ENCODE measurements at regions not wholly inside any gene's neighbourhood (a gene's known extent, or its start where the extent isn't known, plus 50 kb on each side); places are given as distances from the start of the nearest gene placed in this dataset.
"Not testable (repeated sequence)": the region's sequence is repeated elsewhere in the genome, so short reads cannot be mapped to it uniquely, and the experiment has no call there.

DNA sequence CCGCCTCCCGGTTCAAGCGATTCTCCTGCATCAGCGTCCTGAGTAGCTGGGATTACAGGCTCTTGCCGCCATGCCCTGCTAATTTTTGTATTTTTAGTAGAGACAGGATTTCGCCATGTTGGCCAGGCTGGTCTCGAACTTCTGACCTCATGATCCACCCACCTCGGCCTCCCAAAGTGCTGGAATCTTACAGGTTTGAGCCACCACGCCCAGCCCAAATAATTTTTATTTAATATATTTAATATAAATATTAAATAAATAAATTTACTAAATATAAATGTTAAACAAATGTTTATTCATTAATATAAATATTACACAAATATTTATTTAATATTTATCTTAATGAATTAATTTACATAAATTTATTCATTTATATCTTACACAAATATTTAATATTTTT is 120.2 kb downstream of the SHOX start:
- no peaks in the 10 kb centered on the region for H3K27me3 Mint-ChIP-seq
- no peaks in the 10 kb centered on the region for H3K36me3 Mint-ChIP-seq (ENCODE audit: low read depth)
- TF ChIP-seq, protein P1, sequence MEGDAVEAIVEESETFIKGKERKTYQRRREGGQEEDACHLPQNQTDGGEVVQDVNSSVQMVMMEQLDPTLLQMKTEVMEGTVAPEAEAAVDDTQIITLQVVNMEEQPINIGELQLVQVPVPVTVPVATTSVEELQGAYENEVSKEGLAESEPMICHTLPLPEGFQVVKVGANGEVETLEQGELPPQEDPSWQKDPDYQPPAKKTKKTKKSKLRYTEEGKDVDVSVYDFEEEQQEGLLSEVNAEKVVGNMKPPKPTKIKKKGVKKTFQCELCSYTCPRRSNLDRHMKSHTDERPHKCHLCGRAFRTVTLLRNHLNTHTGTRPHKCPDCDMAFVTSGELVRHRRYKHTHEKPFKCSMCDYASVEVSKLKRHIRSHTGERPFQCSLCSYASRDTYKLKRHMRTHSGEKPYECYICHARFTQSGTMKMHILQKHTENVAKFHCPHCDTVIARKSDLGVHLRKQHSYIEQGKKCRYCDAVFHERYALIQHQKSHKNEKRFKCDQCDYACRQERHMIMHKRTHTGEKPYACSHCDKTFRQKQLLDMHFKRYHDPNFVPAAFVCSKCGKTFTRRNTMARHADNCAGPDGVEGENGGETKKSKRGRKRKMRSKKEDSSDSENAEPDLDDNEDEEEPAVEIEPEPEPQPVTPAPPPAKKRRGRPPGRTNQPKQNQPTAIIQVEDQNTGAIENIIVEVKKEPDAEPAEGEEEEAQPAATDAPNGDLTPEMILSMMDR (IDR thresholded peaks at IDR 0.05) = no peak
- ATAC-seq (ENCODE audit: low read depth) = no peak
- H3K9me3 Mint-ChIP-seq = no peaks in the 10 kb centered on the region
- H3K4me1 Mint-ChIP-seq = no peaks in the 10 kb centered on the region
- ChIA-PET CTCF (no interaction called here), POLR2A (no interaction called here)
- no peak overlapping the region for H3K27ac Mint-ChIP-seq
- intact Hi-C loops (cut with micrococcal nuclease) = no loop called here
- no peak for DNase-seq
- no peak overlapping the region for H3K4me3 Mint-ChIP-seq

DNA sequence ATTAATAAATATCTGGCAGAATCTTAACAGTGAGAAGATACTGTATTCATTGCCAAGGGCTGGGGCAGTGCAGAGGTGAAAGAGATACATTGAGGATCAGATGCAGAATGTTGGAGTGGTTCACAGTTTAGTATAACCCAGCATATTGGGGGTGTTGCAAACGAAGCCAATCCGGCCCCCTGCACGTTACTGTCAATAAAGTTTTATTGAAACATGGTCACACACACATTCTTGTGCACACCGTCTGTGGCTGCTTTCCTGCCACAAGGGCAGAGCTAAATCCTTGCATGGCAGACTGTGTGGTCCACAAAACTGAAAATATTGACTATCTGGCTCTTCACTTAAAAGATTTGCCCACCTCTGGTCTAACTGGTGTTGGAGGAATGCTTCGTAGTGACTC is 119.7 kb downstream of the SHOX start:
- H3K27me3 Mint-ChIP-seq = no peaks in the 10 kb centered on the region
- H3K27ac Mint-ChIP-seq = no peak overlapping the region
- CTCF ChIA-PET = no interaction called here
- no peak overlapping the region for H3K4me3 Mint-ChIP-seq
- intact Hi-C loops (cut with micrococcal nuclease) = no loop called here
- TF ChIP-seq, protein P1 (IDR thresholded peaks at IDR 0.05) = no peak
- H3K9me3 Mint-ChIP-seq = no peaks in the 10 kb centered on the region
- ATAC-seq (ENCODE audit: low read depth) = no peak
- no peaks in the 10 kb centered on the region for H3K36me3 Mint-ChIP-seq (ENCODE audit: low read depth)
- no peaks in the 10 kb centered on the region for H3K4me1 Mint-ChIP-seq
- no peak for DNase-seq
- POLR2A ChIA-PET = no interaction called here

DNA sequence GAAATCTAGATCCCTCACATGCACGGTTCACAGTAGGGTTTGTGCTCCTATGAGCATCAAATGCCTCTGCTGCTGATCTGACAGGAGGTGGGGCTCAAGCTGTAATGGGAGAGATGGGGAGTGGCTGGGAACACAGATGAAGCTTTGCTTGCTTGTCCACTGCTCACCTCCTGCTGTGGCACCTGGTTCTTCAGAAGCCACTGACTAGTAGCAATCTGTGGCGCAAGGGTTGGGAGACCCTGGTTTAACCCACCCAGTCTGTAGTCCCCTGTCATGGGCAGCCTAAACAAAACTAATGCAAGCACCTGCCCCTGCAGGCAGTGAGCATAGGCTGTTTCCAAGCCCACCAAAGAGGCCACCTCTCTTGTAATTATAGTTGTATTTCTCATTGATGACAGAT is 116.6 kb downstream of the SHOX start:
- CTCF ChIA-PET = no interaction called here
- no peak for ATAC-seq (ENCODE audit: low read depth)
- Mint-ChIP-seq H3K27ac (no peak overlapping the region), H3K27me3 (no peaks in the 10 kb centered on the region), H3K36me3 (ENCODE audit: low read depth) (no peaks in the 10 kb centered on the region), H3K4me1 (no peaks in the 10 kb centered on the region), H3K9me3 (peaks cover 9% of the 10 kb centered on the region), H3K4me3 (no peak overlapping the region)
- POLR2A ChIA-PET = no interaction called here
- TF ChIP-seq, protein P1 (IDR thresholded peaks at IDR 0.05) = no peak
- DNase-seq = no peak
- intact Hi-C loops (cut with micrococcal nuclease) = no loop called here

DNA sequence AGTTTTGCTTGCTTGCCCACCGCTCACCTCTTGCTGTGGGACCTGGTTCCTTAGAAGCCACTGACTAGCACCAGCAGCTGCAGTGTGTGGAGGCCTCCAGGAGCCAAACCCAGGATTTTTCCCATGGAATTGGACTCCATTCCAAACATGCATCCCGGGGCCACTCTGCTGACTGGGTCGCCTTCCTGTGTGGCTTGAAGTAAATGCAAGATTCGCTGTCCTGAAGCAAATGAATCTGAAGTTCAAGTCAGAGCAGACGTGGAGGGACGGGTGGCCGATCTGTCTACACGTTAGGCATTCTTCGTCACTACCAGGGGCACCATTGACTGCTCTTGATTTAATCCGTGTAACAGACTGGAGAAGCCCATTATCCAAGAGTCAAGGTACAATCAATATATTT is 109.0 kb downstream of the SHOX start:
- ATAC-seq (ENCODE audit: low read depth) (no peak), DNase-seq (no peak)
- Mint-ChIP-seq H3K9me3 (peaks cover 9% of the 10 kb centered on the region), H3K36me3 (ENCODE audit: low read depth) (no peaks in the 10 kb centered on the region), H3K4me3 (no peak overlapping the region), H3K4me1 (no peaks in the 10 kb centered on the region), H3K27me3 (no peaks in the 10 kb centered on the region), H3K27ac (no peak overlapping the region)
- POLR2A ChIA-PET = no interaction called here
- CTCF ChIA-PET = no interaction called here
- intact Hi-C loops (cut with micrococcal nuclease) = no loop called here
- TF ChIP-seq, protein P1 (IDR thresholded peaks at IDR 0.05) = no peak

DNA sequence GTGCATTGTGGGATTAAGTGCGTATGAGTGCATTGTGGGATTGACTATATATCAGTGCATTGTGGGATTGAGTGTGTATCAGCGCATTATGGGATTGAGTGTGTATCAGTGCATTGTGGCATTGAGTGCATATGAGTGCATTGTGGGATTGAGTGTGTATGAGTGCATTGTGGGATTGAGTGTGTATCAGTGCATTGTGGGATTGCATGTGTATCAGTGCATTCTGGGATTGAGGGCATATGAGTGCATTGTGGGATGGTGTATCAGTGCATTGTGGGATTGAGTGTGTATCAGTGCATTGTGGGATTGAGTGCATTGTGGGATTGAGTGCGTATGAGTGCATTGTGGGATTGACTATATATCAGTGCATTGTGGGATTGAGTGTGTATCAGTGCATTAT is 106.4 kb downstream of the SHOX start:
- intact Hi-C loops (cut with micrococcal nuclease); POLR2A ChIA-PET; DNase-seq; H3K4me3 Mint-ChIP-seq; H3K27me3 Mint-ChIP-seq; H3K27ac Mint-ChIP-seq; H3K36me3 Mint-ChIP-seq (ENCODE audit: low read depth); CTCF ChIA-PET; H3K9me3 Mint-ChIP-seq; ATAC-seq (ENCODE audit: low read depth); H3K4me1 Mint-ChIP-seq: not testable (repeated sequence)

DNA sequence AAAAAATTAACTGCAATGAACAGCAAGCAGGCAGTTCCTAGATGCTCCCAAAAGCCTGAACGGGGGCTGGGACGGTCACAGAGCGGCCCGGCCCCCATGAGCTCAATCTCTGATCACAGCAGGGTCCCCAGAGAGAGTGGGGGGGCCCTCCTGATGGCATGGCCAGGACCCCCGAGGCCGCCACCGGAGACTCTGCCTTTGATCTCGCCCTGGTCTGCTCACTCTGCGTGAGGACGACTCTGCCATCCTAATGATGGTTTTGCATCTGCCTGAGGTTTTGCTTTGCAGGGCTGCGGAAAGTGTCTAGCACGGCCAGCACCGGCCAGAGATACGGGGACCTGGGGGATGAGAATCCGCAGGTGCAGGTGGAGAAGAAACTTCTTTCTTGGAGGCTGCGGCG is 103.8 kb downstream of the SHOX start:
- no peak for DNase-seq
- no peak for ATAC-seq (ENCODE audit: low read depth)
- Mint-ChIP-seq H3K27ac (no peak overlapping the region), H3K4me1 (no peaks in the 10 kb centered on the region), H3K4me3 (no peak overlapping the region), H3K9me3 (no peaks in the 10 kb centered on the region), H3K27me3 (no peaks in the 10 kb centered on the region), H3K36me3 (ENCODE audit: low read depth) (no peaks in the 10 kb centered on the region)
- CTCF ChIA-PET = no interaction called here
- intact Hi-C loops (cut with micrococcal nuclease) = no loop called here
- TF ChIP-seq, protein P1 (IDR thresholded peaks at IDR 0.05) = no peak
- POLR2A ChIA-PET = no interaction called here
